Panc1 (cell line): ENCODE measurements at regions not wholly inside any gene's neighbourhood (a gene's known extent, or its start where the extent isn't known, plus 50 kb on each side); places are given as distances from the start of the nearest gene placed in this dataset.

Experiments used
- CTCF ChIP-seq: fragments of 450-650 bp; IDR thresholded peaks from 2 replicates; pipeline ENCODE4 v1.5.1; 2017; ENCODE audit warnings: mild to moderate bottlenecking
- POLR2AphosphoS5 ChIP-seq: IDR thresholded peaks from 2 replicates; pipeline ENCODE4 v1.6.1; 2012; ENCODE audit warnings: mild to moderate bottlenecking, low read depth, low read length, moderate library complexity
- REST ChIP-seq, 2 experiments: IDR thresholded peaks; 2 replicates each; pipeline ENCODE4 v1.6.1; 2011 to 2012; ENCODE audit warnings: low read depth in 2 of 2, control low read depth in 1 of 2, low read length in 1 of 2, mild to moderate bottlenecking in 1 of 2, moderate library complexity in 1 of 2; ENCODE audit not compliant: insufficient read depth in 1 of 2
- SIN3A ChIP-seq: IDR thresholded peaks from 2 replicates; pipeline ENCODE4 v1.6.1; 2012; ENCODE audit warnings: low read depth, mild to moderate bottlenecking, low read length, moderate library complexity, borderline replicate concordance; ENCODE audit not compliant: insufficient read depth
- TCF7L2 ChIP-seq: IDR thresholded peaks from 2 replicates; pipeline ENCODE4 v1.6.1; 2011; ENCODE audit warnings: mild to moderate bottlenecking, low read depth, low read length, inconsistent platforms

GRCh38 chr12:89280833-89281538 lies 71.3 kb downstream of the DUSP6 start:
- TF ChIP-seq CTCF (no peak), TCF7L2 (no peak), REST (IDR thresholded peaks at IDR 0.05; ENCODE audit: insufficient read depth in 1 of 2, low read depth in 2 of 2, low read length in 1 of 2) (no peak), SIN3A (no peak), POLR2AphosphoS5 (no peak)
